GM18951 (cell line): ENCODE measurements at regions not wholly inside any gene's neighbourhood (a gene's known extent, or its start where the extent isn't known, plus 50 kb on each side); places are given as distances from the start of the nearest gene placed in this dataset.
"Not testable (repeated sequence)": the region's sequence is repeated elsewhere in the genome, so short reads cannot be mapped to it uniquely, and the experiment has no call there.

ENCODE experiments used
- POLR2A ChIP-seq: IDR thresholded peaks from 4 replicates; pipeline ENCODE4 v1.6.1; 2011; ENCODE audit warnings: mild to moderate bottlenecking; ENCODE audit not compliant: insufficient read length, insufficient read depth; ENCODE audit errors: extremely low read depth
- in situ Hi-C: fragments of 300-500 bp; cut with MboI; formaldehyde crosslinking; loops from one replicate; pipeline ENCODE4 v1.12.0; 2022; ENCODE audit warnings: low sequenced_read_pairs, mixed read lengths, inconsistent platforms; ENCODE audit not compliant: unreplicated experiment

DNA sequence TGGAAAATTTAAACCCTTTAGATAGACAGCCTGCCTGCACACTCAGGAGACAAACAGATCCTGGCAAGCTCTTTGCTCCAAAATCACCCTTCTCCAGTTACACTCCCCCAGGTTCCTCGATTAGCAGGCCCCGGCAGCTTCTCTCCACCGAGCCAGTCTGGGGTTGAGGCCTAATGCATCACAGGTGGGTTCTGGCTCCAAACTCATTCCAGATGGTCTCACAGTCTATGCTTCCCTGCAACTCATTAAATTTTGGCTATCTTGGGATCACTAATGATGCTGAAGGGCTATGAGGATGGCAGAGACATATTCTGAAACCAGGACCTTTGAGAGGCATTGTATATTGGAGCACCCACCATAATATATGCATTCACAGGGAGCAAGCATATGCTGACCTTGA lies 559.8 kb upstream of the USP24 start:
- in situ Hi-C loops = no loop called here
- no peak for TF ChIP-seq POLR2A

DNA sequence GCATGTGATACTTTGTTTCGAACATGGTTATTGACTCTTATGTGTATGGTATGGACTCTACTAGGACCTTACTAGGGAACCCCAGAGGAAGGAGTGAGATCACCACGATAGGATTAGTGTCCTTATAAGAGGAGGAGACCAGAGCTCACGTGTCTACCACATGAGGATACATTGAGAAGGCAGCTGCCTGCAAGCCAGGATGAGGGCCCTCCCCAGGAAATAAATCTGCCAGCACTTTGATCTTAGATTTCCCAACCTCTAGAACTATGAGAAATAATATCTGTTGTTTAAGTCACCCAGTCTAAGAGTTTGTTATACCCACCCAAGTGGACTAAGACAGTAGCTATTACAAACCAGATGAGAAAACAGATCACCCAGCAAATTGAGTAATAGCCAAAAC lies 559.3 kb upstream of the USP24 start:
- in situ Hi-C loops = no loop called here
- no peak for TF ChIP-seq POLR2A

DNA sequence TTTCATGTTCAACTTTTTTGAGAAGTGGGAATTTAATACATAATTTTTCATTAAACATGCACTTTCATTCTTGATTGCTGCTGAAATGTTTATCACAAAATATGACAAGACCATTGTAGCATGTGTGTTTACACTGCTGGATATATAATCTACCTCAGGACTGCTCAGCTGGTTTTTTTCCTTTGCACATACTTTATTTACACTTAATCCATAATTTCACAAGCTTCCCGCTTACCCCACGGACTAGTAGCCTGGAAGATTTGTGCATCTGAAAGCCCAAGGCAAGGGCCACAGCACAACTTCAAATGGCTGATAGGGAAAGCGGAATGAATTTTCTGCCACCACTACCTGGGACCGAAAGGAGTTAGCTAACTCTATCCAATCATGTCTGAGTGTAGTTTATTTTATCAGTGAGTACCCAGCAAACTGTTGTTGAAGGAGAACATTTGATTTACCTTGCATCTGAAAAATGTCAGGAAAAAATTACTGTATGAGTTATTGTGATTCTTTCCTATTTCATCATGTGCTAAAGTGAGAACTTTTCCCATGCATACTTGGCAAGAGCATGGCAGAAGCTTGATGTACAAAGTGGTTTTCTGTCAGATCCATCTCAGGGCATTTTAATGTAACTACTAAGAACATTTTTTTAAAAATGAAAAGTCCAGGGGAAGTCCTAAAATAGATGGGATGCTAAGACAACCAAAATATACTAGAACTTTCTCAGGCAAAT lies 558.2 kb upstream of the USP24 start:
- TF ChIP-seq POLR2A = no peak
- in situ Hi-C loops = no loop called here

DNA sequence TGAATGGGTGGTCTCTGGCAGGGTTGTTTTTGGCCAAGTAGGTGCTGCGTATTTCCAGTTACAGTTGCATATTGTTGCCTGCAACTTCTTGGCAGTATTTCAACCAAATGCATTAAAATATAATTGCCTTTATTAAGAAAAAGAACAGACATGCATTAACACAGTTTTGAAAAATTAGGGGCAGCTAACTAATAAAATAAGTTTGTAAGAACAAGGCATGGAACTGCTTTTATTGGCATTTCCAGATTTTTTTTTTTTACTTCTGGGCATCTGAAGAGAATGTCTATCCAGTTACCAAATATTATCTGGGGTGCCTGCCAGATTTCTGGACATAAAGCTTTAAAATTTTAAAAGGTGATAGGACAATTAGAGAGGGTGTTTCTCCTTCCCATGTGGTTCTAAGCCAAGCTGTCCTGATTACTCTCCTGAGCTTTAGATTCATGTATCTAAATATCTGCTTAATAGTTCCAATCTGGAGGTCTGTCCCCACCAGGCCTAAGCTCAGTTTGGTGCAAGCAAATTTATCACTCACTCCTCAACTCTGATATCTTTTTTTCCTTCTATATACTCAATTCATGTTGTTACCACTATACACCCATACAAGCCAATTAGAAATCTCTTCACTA lies 553.3 kb upstream of the USP24 start:
- TF ChIP-seq POLR2A = no peak
- in situ Hi-C loops = no loop called here

DNA sequence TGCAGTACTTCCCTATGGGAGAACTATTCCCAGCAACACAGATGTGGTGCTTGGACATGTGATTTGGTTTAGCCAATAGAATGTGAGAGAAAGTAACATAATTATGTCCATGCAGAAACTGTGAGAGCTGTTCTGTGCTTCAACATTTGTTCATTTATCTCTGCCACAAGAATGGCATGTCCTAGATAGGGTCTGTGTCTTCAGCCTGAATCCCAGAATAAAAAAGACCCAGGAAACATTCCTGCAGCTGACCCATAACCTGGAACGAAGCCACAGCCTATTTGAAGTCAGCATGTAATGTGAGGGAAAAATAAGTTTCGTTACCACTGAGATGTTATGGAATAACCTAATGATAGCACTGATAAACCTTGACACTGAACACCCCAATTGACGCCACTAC lies 552.0 kb upstream of the USP24 start:
- in situ Hi-C loops = no loop called here
- no peak for TF ChIP-seq POLR2A

DNA sequence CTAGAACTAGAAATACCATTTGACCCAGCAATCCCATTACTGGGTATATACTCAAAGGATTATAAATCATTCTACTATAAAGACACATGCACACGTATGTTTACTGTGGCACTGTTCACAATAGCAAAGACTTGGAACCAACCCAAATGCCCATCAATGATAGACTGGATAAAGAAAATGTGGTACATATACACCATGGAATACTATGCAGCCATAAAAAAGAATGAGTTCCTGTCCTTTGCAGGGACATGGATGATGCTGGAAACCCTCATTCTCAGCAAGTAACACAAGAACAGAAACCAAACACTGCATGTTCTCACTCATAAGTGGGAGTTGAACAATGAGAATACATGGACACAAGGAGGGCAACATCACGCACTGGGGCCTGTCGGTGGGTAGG lies 550.3 kb upstream of the USP24 start:
- in situ Hi-C loops = not testable (repeated sequence)

DNA sequence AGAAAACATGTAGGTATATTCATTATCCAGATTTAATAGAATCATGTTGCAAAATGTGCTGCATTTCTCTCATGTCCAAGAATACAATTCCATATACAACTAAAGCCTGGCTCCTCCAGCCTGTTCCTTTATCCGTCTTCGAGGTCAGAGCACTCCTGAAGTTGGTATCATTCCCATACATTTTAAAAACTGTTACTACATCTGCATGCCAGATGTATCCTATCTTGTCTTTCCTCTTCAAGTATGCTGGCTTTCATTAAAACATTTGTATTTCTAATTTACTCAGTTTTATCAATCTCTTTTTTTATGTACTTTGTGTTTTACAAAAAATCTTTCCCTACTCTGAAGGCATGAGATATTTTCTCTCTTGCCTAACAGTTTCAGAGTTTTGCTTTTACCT lies 536.6 kb upstream of the USP24 start:
- in situ Hi-C loops = no loop called here
- no peak for TF ChIP-seq POLR2A

DNA sequence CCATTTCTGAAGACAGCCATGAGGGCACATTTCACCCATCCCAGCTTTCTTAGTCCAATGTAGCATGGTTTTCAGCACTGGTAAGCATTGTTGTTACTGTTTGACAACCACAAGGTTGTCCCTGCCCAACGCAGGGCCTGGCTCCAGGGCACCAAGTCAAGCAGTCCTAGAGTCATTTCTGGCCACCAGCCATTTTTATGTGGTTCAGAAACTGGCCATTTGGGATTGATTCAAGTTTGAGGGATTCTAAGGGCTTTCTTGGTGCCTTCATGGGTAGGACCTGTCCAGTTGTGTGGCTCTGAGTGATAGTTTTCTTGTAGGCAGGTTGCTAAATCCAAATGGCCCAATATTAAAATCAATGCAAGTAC lies 535.4 kb upstream of the USP24 start:
- in situ Hi-C loops = no loop called here
- no peak for TF ChIP-seq POLR2A

DNA sequence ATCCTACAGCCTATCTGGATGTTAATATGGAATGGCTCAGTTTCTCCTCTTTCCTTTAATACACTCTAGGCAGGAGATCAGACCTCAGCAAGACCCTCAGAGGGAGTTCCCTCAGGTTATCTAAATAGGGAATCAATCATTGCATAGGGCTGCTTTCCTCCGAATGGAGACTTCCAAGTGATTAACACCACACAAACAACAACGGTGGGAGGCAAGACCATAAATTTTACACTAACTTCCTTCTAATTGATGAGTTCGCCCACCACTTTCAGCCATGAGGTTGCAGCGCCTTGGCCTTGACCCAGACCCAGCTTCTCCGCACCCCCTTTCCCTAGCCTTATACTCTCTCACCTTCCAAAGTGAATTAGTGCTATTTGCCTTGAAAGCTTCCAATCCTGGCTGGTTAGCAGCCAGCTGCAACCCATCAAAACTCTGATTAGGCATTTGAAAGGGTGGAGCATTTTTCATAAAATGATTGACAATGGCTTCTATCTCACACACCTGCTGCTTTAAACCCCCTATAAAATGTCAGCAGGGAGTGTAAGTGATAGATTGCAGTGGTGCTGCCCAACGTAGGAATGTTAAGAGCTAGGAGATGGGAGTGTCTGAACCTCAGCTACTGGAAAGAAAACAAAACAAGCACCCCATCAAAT lies 534.9 kb upstream of the USP24 start:
- TF ChIP-seq POLR2A = no peak
- in situ Hi-C loops = no loop called here

DNA sequence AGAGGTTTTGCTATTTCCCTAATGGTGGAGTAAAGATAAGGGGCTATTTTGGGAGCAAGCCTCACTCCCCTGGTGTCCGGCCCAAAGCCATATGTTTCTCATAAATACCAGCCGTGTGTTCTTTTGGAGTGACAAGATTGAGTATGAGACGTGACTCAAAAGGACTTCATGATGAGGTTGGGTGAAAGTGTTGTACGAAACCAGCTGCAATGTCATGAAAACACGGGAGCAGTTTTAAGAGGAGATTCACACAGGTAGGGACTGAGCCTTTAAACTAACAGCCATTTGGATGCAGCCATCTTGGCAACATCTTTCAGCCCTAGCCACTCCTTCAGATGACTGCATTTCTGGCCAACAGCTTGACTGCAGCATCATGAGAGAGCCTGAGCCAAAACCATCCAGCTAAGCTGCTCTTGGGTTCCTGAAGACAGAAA lies 532.3 kb upstream of the USP24 start:
- in situ Hi-C loops = no loop called here
- TF ChIP-seq POLR2A = no peak

DNA sequence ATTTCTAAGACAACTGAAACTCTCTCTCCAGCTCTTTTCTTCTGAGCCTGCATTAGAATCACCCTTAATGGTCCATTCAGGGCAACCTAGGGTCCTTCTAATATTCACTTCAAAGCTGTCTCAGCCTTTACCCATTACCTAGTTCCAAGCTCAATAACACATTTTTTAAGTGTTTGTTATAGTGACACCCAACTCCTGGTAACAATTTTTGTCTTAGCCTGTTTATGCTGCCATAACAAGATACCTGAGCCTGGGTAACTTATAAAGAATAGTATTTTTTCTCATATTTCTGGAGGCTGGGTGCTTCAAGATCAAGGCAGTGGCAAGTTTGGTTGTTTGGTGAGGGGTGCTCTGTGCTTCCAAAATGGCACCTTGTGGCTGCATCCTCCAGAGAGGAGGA lies 531.5 kb upstream of the USP24 start:
- no peak for TF ChIP-seq POLR2A

DNA sequence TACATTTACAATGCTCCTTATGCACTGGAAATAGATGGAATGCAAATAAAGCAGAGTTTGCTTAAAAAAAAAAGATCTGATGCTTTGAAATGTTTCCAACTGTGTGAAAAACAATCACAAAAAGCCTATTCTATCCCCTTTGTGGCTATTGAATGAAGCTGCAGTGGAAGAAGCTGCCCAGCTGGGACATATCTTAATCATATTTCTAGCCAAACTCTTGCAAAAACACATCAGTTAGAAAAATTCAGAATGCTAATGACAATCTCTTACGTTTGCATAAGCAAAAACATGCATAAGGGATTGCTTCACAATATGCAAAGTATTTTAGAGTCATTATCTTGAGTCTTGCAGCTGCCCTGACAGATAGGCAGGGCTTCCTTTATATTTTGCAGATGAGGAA lies 526.4 kb upstream of the USP24 start:
- in situ Hi-C loops = no loop called here
- no peak for TF ChIP-seq POLR2A

More for the DNA sequence above, 531.5 kb upstream of the USP24 start:
- in situ Hi-C loops = no loop called here

DNA sequence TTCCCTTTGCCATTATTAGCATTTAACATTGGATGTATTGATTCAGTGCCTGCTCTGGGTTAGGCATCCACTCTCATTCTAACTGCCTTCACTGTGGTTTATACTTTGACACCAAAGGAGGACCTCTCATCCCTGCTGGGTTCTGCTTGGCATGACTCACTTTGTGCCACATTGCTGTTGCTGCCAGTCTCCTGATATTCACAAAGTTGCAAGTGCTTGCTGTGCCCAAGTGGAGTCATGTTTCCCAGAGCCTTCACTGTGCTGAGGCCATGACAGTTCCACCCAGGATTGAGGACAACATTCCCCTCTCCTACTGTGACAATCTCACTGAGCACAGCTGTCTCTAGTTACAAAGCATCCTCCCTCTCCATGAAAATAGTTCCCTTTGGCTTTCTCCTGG lies 519.9 kb upstream of the USP24 start:
- in situ Hi-C loops = no loop called here
- TF ChIP-seq POLR2A = no peak

DNA sequence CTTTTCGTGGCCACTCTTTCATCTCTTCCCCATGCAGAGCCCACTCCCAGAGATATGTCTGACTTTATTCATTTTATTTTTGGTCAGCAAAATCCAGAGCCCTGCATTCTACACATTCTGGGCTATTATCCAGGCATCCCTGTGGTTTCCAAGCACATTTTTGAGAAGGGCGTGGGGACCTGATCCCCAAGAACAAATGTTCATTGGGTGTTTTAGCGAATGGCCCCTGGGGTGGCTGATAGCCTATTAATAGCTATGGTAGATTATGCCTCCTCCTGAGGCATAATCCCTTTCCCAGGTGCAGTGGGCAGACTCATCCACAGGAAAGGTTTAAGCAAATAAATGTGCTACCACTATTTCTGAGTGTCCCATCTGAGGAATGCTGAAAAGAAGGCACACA lies 511.8 kb upstream of the USP24 start:
- no peak for TF ChIP-seq POLR2A
- in situ Hi-C loops = no loop called here
